ENCODE measurements at regions not wholly inside any gene's neighbourhood (a gene's known extent, or its start where the extent isn't known, plus 50 kb on each side); places are given as distances from the start of the nearest gene placed in this dataset.

- TF ChIP-seq CTCF (conservative IDR thresholded peaks at IDR 0.05; ENCODE audit: low read depth, low read length) (no peak), EZH2 (IDR thresholded peaks at IDR 0.05; ENCODE audit: borderline replicate concordance, low read depth, low read length, poor library complexity, severe bottlenecking) (no peak)
Observed at GRCh38 chr18:30150586-30151250, 891.8 kb downstream of the DSC3 start.

Measured in A673 (cell line).